GM18868 (cell line): ENCODE measurements at regions not wholly inside any gene's neighbourhood (a gene's known extent, or its start where the extent isn't known, plus 50 kb on each side); places are given as distances from the start of the nearest gene placed in this dataset.
"Not testable (repeated sequence)": the region's sequence is repeated elsewhere in the genome, so short reads cannot be mapped to it uniquely, and the experiment has no call there.

Experiments used
- ATAC-seq: cut with Tn5 transposase; IDR thresholded peaks from one replicate; pipeline ENCODE4 v1.9.1; 2021; ENCODE audit warnings: mild to moderate bottlenecking, moderate library complexity; ENCODE audit not compliant: unreplicated experiment

- no peak for ATAC-seq
Measured at GRCh38 chr13:60933638-60934037, 482.0 kb downstream of the PCDH20 start.

GRCh38 chr13:60931858-60932546 is 483.6 kb downstream of the PCDH20 start:
- ATAC-seq = no peak

- no peak for ATAC-seq
Measured at GRCh38 chr13:60925686-60926085, 490.0 kb downstream of the PCDH20 start.

GRCh38 chr13:60924856-60925255 is 490.8 kb downstream of the PCDH20 start:
- ATAC-seq = no peak

GRCh38 chr13:60922576-60923231 is 492.9 kb downstream of the PCDH20 start:
- ATAC-seq = no peak

- no peak for ATAC-seq
Measured at GRCh38 chr13:60893801-60894200, 496.8 kb downstream of the TDRD3 start.

- ATAC-seq = no peak
Measured at GRCh38 chr13:60887711-60888110, 490.7 kb downstream of the TDRD3 start.

- ATAC-seq = no peak
Measured at GRCh38 chr13:60881507-60881906, 484.5 kb downstream of the TDRD3 start.

- ATAC-seq = no peak
Measured at GRCh38 chr13:60873116-60873515, 476.1 kb downstream of the TDRD3 start.

- no peak for ATAC-seq
Measured at GRCh38 chr13:60869941-60870613, 473.1 kb downstream of the TDRD3 start.

GRCh38 chr13:60869225-60869624 is 472.2 kb downstream of the TDRD3 start:
- no peak for ATAC-seq

- ATAC-seq = no peak
Measured at GRCh38 chr13:60862036-60862435, 465.0 kb downstream of the TDRD3 start.

GRCh38 chr13:60857698-60858097 is 460.7 kb downstream of the TDRD3 start:
- ATAC-seq = no peak

- ATAC-seq = no peak
Measured at GRCh38 chr13:60852886-60853285, 455.9 kb downstream of the TDRD3 start.

GRCh38 chr13:60851378-60851777 is 454.4 kb downstream of the TDRD3 start:
- ATAC-seq = no peak

- ATAC-seq = no peak
Measured at GRCh38 chr13:60850526-60850925, 453.5 kb downstream of the TDRD3 start.

GRCh38 chr13:60838581-60838980 is 441.6 kb downstream of the TDRD3 start:
- ATAC-seq = no peak

- no peak for ATAC-seq
Measured at GRCh38 chr13:60837806-60838205, 440.8 kb downstream of the TDRD3 start.

GRCh38 chr13:60836821-60837220 is 439.8 kb downstream of the TDRD3 start:
- no peak for ATAC-seq

GRCh38 chr13:60811581-60811980 is 414.6 kb downstream of the TDRD3 start:
- ATAC-seq = no peak

- not testable (repeated sequence) for ATAC-seq
Measured at GRCh38 chr13:60805640-60806039, 408.6 kb downstream of the TDRD3 start.

GRCh38 chr13:60798503-60798902 is 401.5 kb downstream of the TDRD3 start:
- no peak for ATAC-seq
